ENCODE measurements at regions not wholly inside any gene's neighbourhood (a gene's known extent, or its start where the extent isn't known, plus 50 kb on each side); places are given as distances from the start of the nearest gene placed in this dataset.

GRCh38 chr9:91151718-91152095 is 210.0 kb downstream of the AUH start:
- ChIA-PET CTCF (interaction anchor here (1.1 to 1.3 kb wide), 2 partner anchors 153 to 237 kb away, joined by 3 to 4 read pairs; no protein-coding TSS in a partner anchor), POLR2A (no interaction called here)
- dilution Hi-C loops (cut with MboI; ENCODE audit: extremely low pct_ligation_motif_present, low sequenced_read_pairs) = no loop called here
- Histone ChIP-seq H3K9me1 (replicated peaks; ENCODE audit: control insufficient read depth, extremely low read depth, insufficient read depth, low read length) (no peaks in the 10 kb centered on the region), H3K4me3 (replicated peaks in 1 of 3; ENCODE audit: insufficient read depth in 1 of 3, low read depth in 1 of 3, low read length in 3 of 3) (no peak overlapping the region), H3K9ac (replicated peaks; ENCODE audit: extremely low read depth, insufficient read depth, low read length) (no peak overlapping the region), H3K27me3 (ENCODE audit: control insufficient read depth in 2 of 2, insufficient read depth in 2 of 2, low read length in 2 of 2) (no peaks in the 10 kb centered on the region), H3K4me1 (ENCODE audit: control insufficient read depth, extremely low read depth, insufficient read depth, low read length) (no peaks in the 10 kb centered on the region), H4K20me1 (replicated peaks; ENCODE audit: control insufficient read depth, extremely low read depth, insufficient read depth, low read length) (no peaks in the 10 kb centered on the region), H2AFZ (ENCODE audit: low read depth, low read length) (no peak overlapping the region), H3K4me2 (ENCODE audit: insufficient read depth, low read length) (no peak overlapping the region), H3K27ac (ENCODE audit: insufficient read depth, low read depth, low read length) (no peak overlapping the region), H3K79me2 (ENCODE audit: control insufficient read depth, insufficient read depth, low read length) (no peaks in the 10 kb centered on the region), H3K9me3 (replicated peaks; ENCODE audit: control insufficient read depth, insufficient read depth, low read length) (no peaks in the 10 kb centered on the region), H3K36me3 (ENCODE audit: control insufficient read depth in 2 of 2, extremely low read depth in 1 of 2, insufficient read depth in 2 of 2, low read length in 2 of 2) (no peaks in the 10 kb centered on the region)
- no peak for TF ChIP-seq JUN (IDR thresholded peaks at IDR 0.05; ENCODE audit: borderline replicate concordance, insufficient read depth, insufficient read length, low read depth)
- TF ChIP-seq POLR2AphosphoS5 (IDR thresholded peaks at IDR 0.05; ENCODE audit: insufficient read depth, low read depth, low read length) = no peak
- no peak for TF ChIP-seq GATA2 (IDR thresholded peaks at IDR 0.05; ENCODE audit: insufficient read depth, insufficient read length, low read depth, low read length)
- TF ChIP-seq MYC (IDR thresholded peaks at IDR 0.05; ENCODE audit: low read depth, low read length) = no peak
- TF ChIP-seq CTCF (IDR thresholded peaks at IDR 0.05; ENCODE audit: extremely low read depth in 1 of 2, insufficient read depth in 1 of 2, low read depth in 1 of 2, low read length in 2 of 2) = no peak
- TF ChIP-seq MAX (IDR thresholded peaks at IDR 0.05; ENCODE audit: insufficient read depth, insufficient read length) = no peak
- no peak for TF ChIP-seq POLR2A (IDR thresholded peaks at IDR 0.05; ENCODE audit: low read depth, low read length)
- TF ChIP-seq FOS (IDR thresholded peaks at IDR 0.05; ENCODE audit: borderline replicate concordance, insufficient read depth, low read length) = no peak
- no peak for TF ChIP-seq EZH2 (IDR thresholded peaks at IDR 0.05; ENCODE audit: borderline replicate concordance, low read depth, low read length, severe bottlenecking)
- intact Hi-C loops (cut with micrococcal nuclease) = no loop called here
- FAIRE-seq = no peak
- DNase-seq (ENCODE audit: low read depth, low spot score) = no peak
- BruUV-seq (replicated peaks) = no TSS peak
